ENCODE measurements at regions not wholly inside any gene's neighbourhood (a gene's known extent, or its start where the extent isn't known, plus 50 kb on each side); places are given as distances from the start of the nearest gene placed in this dataset.

- Histone ChIP-seq H3K4me1 (replicated peaks) (no peaks in the 10 kb centered on the region), H3K27ac (no peak overlapping the region), H3K9me3 (no peaks in the 10 kb centered on the region), H3K36me3 (no peaks in the 10 kb centered on the region), H3K27me3 (replicated peaks; ENCODE audit: insufficient read depth) (no peaks in the 10 kb centered on the region), H3K4me3 (no peak overlapping the region)
- no peak for DNase-seq (ENCODE audit: low spot score)
- intact Hi-C loops (cut with DNase I) = no loop called here
- TF ChIP-seq CTCF (IDR thresholded peaks at IDR 0.05) = no peak
- TF ChIP-seq POLR2AphosphoS5 (IDR thresholded peaks at IDR 0.05) = no peak
- no peak for TF ChIP-seq POLR2A (IDR thresholded peaks at IDR 0.05)
These were observed 414.0 kb upstream of the ACTBL2 start for GRCh38 chr5:57896576-57896975.

GRCh38 chr5:57895766-57896165 is 413.2 kb upstream of the ACTBL2 start:
- no peaks in the 10 kb centered on the region for H3K4me1 ChIP-seq (replicated peaks)
- no peak for TF ChIP-seq POLR2A (IDR thresholded peaks at IDR 0.05)
- no peak for TF ChIP-seq POLR2AphosphoS5 (IDR thresholded peaks at IDR 0.05)
- TF ChIP-seq CTCF (IDR thresholded peaks at IDR 0.05) = no peak
- no peaks in the 10 kb centered on the region for H3K9me3 ChIP-seq
- H3K27ac ChIP-seq = no peak overlapping the region
- DNase-seq (ENCODE audit: low spot score) = no peak
- WGBS = 67% methylated on average over 1 of the region's 1 CpG
- H3K27me3 ChIP-seq (replicated peaks; ENCODE audit: insufficient read depth) = no peaks in the 10 kb centered on the region
- intact Hi-C loops (cut with DNase I) = no loop called here
- H3K36me3 ChIP-seq = no peaks in the 10 kb centered on the region
- H3K4me3 ChIP-seq = no peak overlapping the region

- H3K4me1 ChIP-seq (replicated peaks) = no peaks in the 10 kb centered on the region
- DNase-seq (ENCODE audit: low spot score) = no peak
- no peak overlapping the region for H3K4me3 ChIP-seq
- H3K27ac ChIP-seq = no peak overlapping the region
- TF ChIP-seq POLR2A (IDR thresholded peaks at IDR 0.05) (no peak), POLR2AphosphoS5 (IDR thresholded peaks at IDR 0.05) (no peak), CTCF (IDR thresholded peaks at IDR 0.05) (no peak)
- WGBS = 79% methylated on average over 1 of the region's 1 CpG
- H3K36me3 ChIP-seq = no peaks in the 10 kb centered on the region
- intact Hi-C loops (cut with DNase I) = no loop called here
- H3K9me3 ChIP-seq = no peaks in the 10 kb centered on the region
- H3K27me3 ChIP-seq (replicated peaks; ENCODE audit: insufficient read depth) = no peaks in the 10 kb centered on the region
These were observed 411.3 kb upstream of the ACTBL2 start for GRCh38 chr5:57893926-57894325.

GRCh38 chr5:57891443-57891842 is 408.8 kb upstream of the ACTBL2 start:
- DNase-seq (ENCODE audit: low spot score) = no peak
- 88% methylated on average over 1 of the region's 1 CpG for WGBS
- Histone ChIP-seq H3K9me3 (no peaks in the 10 kb centered on the region), H3K4me3 (no peak overlapping the region), H3K27me3 (replicated peaks; ENCODE audit: insufficient read depth) (no peaks in the 10 kb centered on the region), H3K36me3 (no peaks in the 10 kb centered on the region), H3K4me1 (replicated peaks) (no peaks in the 10 kb centered on the region), H3K27ac (no peak overlapping the region)
- intact Hi-C loops (cut with DNase I) = no loop called here
- TF ChIP-seq POLR2A (IDR thresholded peaks at IDR 0.05) = no peak
- TF ChIP-seq POLR2AphosphoS5 (IDR thresholded peaks at IDR 0.05) = no peak
- TF ChIP-seq CTCF (IDR thresholded peaks at IDR 0.05) = no peak

- intact Hi-C loops (cut with DNase I) = loop anchor here (5.0 to 10.0 kb wide), 2 partner anchors 573 to 585 kb away; partner anchors contain the start of gene PLK2
- Histone ChIP-seq H3K27ac (no peak overlapping the region), H3K9me3 (no peaks in the 10 kb centered on the region), H3K27me3 (replicated peaks; ENCODE audit: insufficient read depth) (no peaks in the 10 kb centered on the region), H3K4me3 (no peak overlapping the region), H3K4me1 (replicated peaks) (no peaks in the 10 kb centered on the region), H3K36me3 (no peaks in the 10 kb centered on the region)
- whole genome bisulfite sequencing = 68% methylated on average over 5 of the region's 5 CpGs
- TF ChIP-seq CTCF (IDR thresholded peaks at IDR 0.05) (peak in 1 of 4 experiments; percentile 22), POLR2A (IDR thresholded peaks at IDR 0.05) (no peak)
- no peak for DNase-seq (ENCODE audit: low spot score)
These were observed 406.9 kb upstream of the ACTBL2 start for GRCh38 chr5:57889558-57889957.
